ENCODE measurements at regions not wholly inside any gene's neighbourhood (a gene's known extent, or its start where the extent isn't known, plus 50 kb on each side); places are given as distances from the start of the nearest gene placed in this dataset.

- no peaks in the 10 kb centered on the region for H4K20me1 ChIP-seq (replicated peaks; ENCODE audit: control insufficient read depth, extremely low read depth, insufficient read depth, low read length)
- H3K36me3 ChIP-seq (ENCODE audit: control insufficient read depth in 2 of 2, extremely low read depth in 1 of 2, insufficient read depth in 2 of 2, low read length in 2 of 2) = no peaks in the 10 kb centered on the region
- ChIA-PET POLR2A (no interaction called here), CTCF (no interaction called here)
- no peaks in the 10 kb centered on the region for H3K79me2 ChIP-seq (ENCODE audit: control insufficient read depth, insufficient read depth, low read length)
- no peak for FAIRE-seq
- dilution Hi-C loops (cut with MboI; ENCODE audit: extremely low pct_ligation_motif_present, low sequenced_read_pairs) = no loop called here
- no peaks in the 10 kb centered on the region for H3K9me3 ChIP-seq (replicated peaks; ENCODE audit: control insufficient read depth, insufficient read depth, low read length)
- intact Hi-C loops (cut with micrococcal nuclease) = no loop called here
- no peak overlapping the region for H3K4me2 ChIP-seq (ENCODE audit: insufficient read depth, low read length)
- no peak overlapping the region for H3K4me3 ChIP-seq (replicated peaks in 1 of 3; ENCODE audit: insufficient read depth in 1 of 3, low read depth in 1 of 3, low read length in 3 of 3)
- TF ChIP-seq MYC (IDR thresholded peaks at IDR 0.05; ENCODE audit: low read depth, low read length) (no peak), JUN (IDR thresholded peaks at IDR 0.05; ENCODE audit: borderline replicate concordance, insufficient read depth, insufficient read length, low read depth) (no peak), GATA2 (IDR thresholded peaks at IDR 0.05; ENCODE audit: insufficient read depth, insufficient read length, low read depth, low read length) (no peak), POLR2AphosphoS5 (IDR thresholded peaks at IDR 0.05; ENCODE audit: insufficient read depth, low read depth, low read length) (no peak), EZH2 (IDR thresholded peaks at IDR 0.05; ENCODE audit: borderline replicate concordance, low read depth, low read length, severe bottlenecking) (no peak), MAX (IDR thresholded peaks at IDR 0.05; ENCODE audit: insufficient read depth, insufficient read length) (no peak), CTCF (IDR thresholded peaks at IDR 0.05; ENCODE audit: extremely low read depth in 1 of 2, insufficient read depth in 1 of 2, low read depth in 1 of 2, low read length in 2 of 2) (no peak), POLR2A (IDR thresholded peaks at IDR 0.05; ENCODE audit: low read depth, low read length) (no peak), FOS (IDR thresholded peaks at IDR 0.05; ENCODE audit: borderline replicate concordance, insufficient read depth, low read length) (no peak)
- no peak for DNase-seq (ENCODE audit: low read depth, low spot score)
- no peaks in the 10 kb centered on the region for H3K4me1 ChIP-seq (ENCODE audit: control insufficient read depth, extremely low read depth, insufficient read depth, low read length)
- H3K9me1 ChIP-seq (replicated peaks; ENCODE audit: control insufficient read depth, extremely low read depth, insufficient read depth, low read length) = no peaks in the 10 kb centered on the region
- no peak overlapping the region for H2AFZ ChIP-seq (ENCODE audit: low read depth, low read length)
- no peak overlapping the region for H3K9ac ChIP-seq (replicated peaks; ENCODE audit: extremely low read depth, insufficient read depth, low read length)
- no peaks in the 10 kb centered on the region for H3K27me3 ChIP-seq (ENCODE audit: control insufficient read depth in 2 of 2, insufficient read depth in 2 of 2, low read length in 2 of 2)
- no TSS peak for BruUV-seq (replicated peaks)
- H3K27ac ChIP-seq (ENCODE audit: insufficient read depth, low read depth, low read length) = no peak overlapping the region
These were observed 963.2 kb upstream of the CELF2 start for GRCh38 chr10:10054466-10054865.

All from endothelial cell of umbilical vein (primary cell).